ENCODE measurements at regions not wholly inside any gene's neighbourhood (a gene's known extent, or its start where the extent isn't known, plus 50 kb on each side); places are given as distances from the start of the nearest gene placed in this dataset.

- Histone ChIP-seq H3K4me1 (ENCODE audit: control insufficient read depth in 2 of 3, insufficient read depth in 2 of 3, low read depth in 1 of 3, low read length in 3 of 3) (no peaks in the 10 kb centered on the region), H3K36me3 (ENCODE audit: control insufficient read depth in 2 of 3, insufficient read depth in 3 of 3, low read length in 3 of 3) (no peaks in the 10 kb centered on the region), H3K9me3 (ENCODE audit: control insufficient read depth in 2 of 3, insufficient read depth in 1 of 3, low read length in 3 of 3) (no peaks in the 10 kb centered on the region), H3K9ac (ENCODE audit: low read length in 3 of 3) (no peak overlapping the region), H3K27ac (ENCODE audit: low read depth in 2 of 2, low read length in 2 of 2) (no peak overlapping the region), H3K27me3 (ENCODE audit: control insufficient read depth, insufficient read depth, low read length) (no peaks in the 10 kb centered on the region), H3K4me3 (ENCODE audit: low read length in 3 of 3) (no peak overlapping the region)
- TF ChIP-seq CTCF (IDR thresholded peaks at IDR 0.05; ENCODE audit: borderline replicate concordance, extremely low read depth, insufficient read depth): peak; percentile 11
- DNase-seq: peak in 1 of 5 donors; percentile 18
- intact Hi-C loops (cut with DNase I): no loop called here
- no peak for FAIRE-seq
Measured at GRCh38 chr10:91088300-91089140, 131.9 kb upstream of the PCGF5 start.

- Histone ChIP-seq H3K27ac (ENCODE audit: low read depth in 2 of 2, low read length in 2 of 2) (no peak overlapping the region), H3K4me1 (ENCODE audit: control insufficient read depth in 2 of 3, insufficient read depth in 2 of 3, low read depth in 1 of 3, low read length in 3 of 3) (no peaks in the 10 kb centered on the region), H3K27me3 (ENCODE audit: control insufficient read depth, insufficient read depth, low read length) (no peaks in the 10 kb centered on the region), H3K36me3 (ENCODE audit: control insufficient read depth in 2 of 3, insufficient read depth in 3 of 3, low read length in 3 of 3) (no peaks in the 10 kb centered on the region), H3K9ac (ENCODE audit: low read length in 3 of 3) (no peak overlapping the region), H3K4me3 (ENCODE audit: low read length in 3 of 3) (no peak overlapping the region), H3K9me3 (ENCODE audit: control insufficient read depth in 2 of 3, insufficient read depth in 1 of 3, low read length in 3 of 3) (no peaks in the 10 kb centered on the region)
- FAIRE-seq: no peak
- intact Hi-C loops (cut with DNase I): no loop called here
- no peak for TF ChIP-seq CTCF (IDR thresholded peaks at IDR 0.05; ENCODE audit: borderline replicate concordance, extremely low read depth, insufficient read depth)
- peak in 1 of 5 donors; percentile 31 for DNase-seq
Measured at GRCh38 chr10:91090761-91091529, 129.5 kb upstream of the PCGF5 start.

GRCh38 chr10:91091780-91092179 lies 128.7 kb upstream of the PCGF5 start:
- H3K27me3 ChIP-seq (ENCODE audit: control insufficient read depth, insufficient read depth, low read length): no peaks in the 10 kb centered on the region
- H3K9ac ChIP-seq (ENCODE audit: low read length in 3 of 3): no peak overlapping the region
- FAIRE-seq (no peak), DNase-seq (no peak)
- H3K36me3 ChIP-seq (ENCODE audit: control insufficient read depth in 2 of 3, insufficient read depth in 3 of 3, low read length in 3 of 3): no peaks in the 10 kb centered on the region
- H3K4me1 ChIP-seq (ENCODE audit: control insufficient read depth in 2 of 3, insufficient read depth in 2 of 3, low read depth in 1 of 3, low read length in 3 of 3): no peaks in the 10 kb centered on the region
- no peak overlapping the region for H3K4me3 ChIP-seq (ENCODE audit: low read length in 3 of 3)
- no peaks in the 10 kb centered on the region for H3K9me3 ChIP-seq (ENCODE audit: control insufficient read depth in 2 of 3, insufficient read depth in 1 of 3, low read length in 3 of 3)
- TF ChIP-seq CTCF (IDR thresholded peaks at IDR 0.05; ENCODE audit: borderline replicate concordance, extremely low read depth, insufficient read depth): no peak
- intact Hi-C loops (cut with DNase I): no loop called here
- H3K27ac ChIP-seq (ENCODE audit: low read depth in 2 of 2, low read length in 2 of 2): no peak overlapping the region

Data from kidney (tissue), 13 donors.